ENCODE measurements at regions not wholly inside any gene's neighbourhood (a gene's known extent, or its start where the extent isn't known, plus 50 kb on each side); places are given as distances from the start of the nearest gene placed in this dataset.
"Not testable (repeated sequence)": the region's sequence is repeated elsewhere in the genome, so short reads cannot be mapped to it uniquely, and the experiment has no call there.

DNA sequence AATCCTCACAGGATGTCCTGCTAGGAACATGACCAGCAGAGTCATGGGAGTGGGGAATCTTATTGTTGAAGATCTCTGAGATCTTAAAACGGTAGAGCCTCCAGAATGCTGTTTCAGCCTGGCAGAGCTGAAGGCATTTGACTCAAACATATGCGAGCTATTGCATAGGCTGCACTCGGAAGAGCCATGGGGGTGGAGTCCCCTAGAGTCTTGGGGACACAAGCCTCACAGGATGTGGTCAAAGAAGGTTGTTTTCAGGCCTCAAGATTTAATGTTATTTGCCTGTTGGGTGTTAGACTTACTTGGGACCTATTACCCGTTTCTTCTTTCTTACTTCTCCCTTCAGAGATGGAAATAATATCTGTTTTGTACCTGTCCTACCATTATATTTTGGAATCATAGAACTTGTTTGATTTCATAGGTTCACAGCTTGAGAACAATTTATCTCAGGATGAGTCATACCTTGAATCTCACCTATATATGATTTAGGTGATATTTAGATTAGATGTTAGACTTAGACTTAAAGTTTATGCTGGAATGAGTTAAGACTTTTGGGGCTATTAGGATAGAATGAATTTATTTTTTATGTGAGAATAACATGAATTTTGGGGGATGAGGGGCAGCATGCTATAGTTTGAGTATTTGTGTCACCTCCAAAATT lies 172.2 kb upstream of the ATP2B1 start:
- DNase-seq: no peak

DNA sequence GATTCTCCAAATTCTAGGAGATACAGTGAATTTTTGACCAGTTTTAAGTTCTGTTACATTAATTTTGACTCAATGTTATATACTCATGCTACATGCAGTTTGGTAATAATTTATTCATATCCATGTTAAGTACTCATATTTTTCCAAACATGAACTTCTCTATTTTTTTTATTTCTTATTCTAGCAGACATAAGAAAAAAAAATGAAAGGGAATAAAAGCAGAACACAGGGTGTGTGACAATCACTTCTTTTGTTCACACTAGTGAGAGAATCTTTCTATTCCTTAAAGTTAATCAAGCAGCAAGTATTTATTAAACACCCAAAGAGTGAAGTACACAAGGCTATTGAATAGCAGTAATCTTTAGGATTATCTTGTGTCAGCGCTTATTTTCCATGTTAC lies 171.1 kb upstream of the ATP2B1 start:
- no peak for DNase-seq

DNA sequence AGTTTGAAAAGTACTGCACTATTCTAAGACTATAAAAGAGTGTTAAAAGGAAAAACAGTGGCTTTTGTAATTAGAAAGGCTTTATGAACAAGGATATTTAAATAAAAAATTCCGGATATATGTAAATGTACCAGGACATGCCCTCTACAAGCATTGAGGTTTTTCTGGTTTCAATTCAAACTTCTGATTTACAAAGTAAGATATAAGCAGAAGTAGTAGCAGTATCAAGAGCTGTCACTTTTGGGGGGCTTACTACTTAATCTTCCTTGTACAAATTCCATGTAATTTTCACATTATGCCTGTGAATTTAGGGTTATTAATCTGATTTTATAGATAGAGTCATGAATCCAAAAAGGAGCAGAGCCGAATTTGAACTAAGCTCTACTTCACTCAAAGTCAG lies 170.3 kb upstream of the ATP2B1 start:
- DNase-seq: no peak

DNA sequence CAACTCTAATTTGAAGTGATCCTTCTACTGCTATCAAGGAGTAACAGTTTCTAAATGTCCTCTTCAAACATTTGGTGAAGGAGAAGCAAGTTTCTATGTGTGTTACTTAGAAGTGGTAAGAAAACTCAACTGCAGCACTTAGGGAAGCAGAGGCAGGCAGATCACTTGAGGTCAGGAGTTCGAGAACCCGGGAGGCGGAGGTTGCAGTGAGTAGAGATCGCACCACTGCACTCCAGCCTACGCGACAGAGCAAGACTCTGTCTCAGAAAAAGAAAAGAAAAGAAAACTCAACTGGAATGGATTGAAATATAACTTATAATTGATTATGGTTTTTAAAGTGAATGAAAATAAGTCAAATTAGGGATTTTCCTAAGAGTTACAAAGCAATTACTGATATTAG lies 169.7 kb upstream of the ATP2B1 start:
- DNase-seq: no peak

DNA sequence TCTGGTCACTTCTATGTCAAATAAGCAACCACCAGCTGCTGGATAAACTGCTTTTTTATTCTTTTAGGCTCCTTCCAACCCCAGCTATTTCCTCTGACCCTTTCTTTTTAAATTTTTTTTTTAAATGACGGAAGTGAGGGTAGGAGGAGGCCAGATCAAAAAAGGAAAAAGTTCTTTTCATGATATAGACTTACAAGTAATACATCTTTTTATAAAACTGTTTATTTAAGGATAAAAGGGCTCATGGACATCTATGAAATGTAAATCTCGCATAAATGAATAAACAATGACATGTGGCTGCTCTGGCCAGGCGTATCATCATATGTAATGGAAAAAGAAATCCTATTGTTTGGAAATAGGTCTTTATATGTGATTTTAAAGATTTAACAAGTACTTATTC lies 169.0 kb upstream of the ATP2B1 start:
- no peak for DNase-seq

DNA sequence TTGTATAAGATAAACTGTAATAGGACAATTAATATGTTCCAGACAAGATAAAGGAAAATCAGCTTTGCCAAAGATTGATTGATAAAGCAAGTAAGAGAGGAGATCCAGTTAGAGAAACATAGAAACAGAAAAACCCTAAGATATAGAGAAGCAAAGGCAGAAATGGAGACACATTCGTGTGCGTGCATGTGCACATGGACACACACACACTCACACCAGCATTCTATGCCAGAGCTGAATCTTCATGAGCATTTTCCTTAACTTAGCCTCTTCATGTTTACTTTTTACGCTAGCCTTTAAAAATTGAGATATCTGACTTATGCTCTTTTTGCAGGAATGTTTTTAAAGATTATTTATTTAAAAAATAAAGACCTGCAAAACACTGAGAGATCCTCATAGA lies 168.5 kb upstream of the ATP2B1 start:
- no peak for DNase-seq

GRCh38 chr12:89875809-89876208 lies 167.2 kb upstream of the ATP2B1 start:
- no peak for DNase-seq

GRCh38 chr12:89875225-89875624 lies 166.6 kb upstream of the ATP2B1 start:
- no peak for DNase-seq

- DNase-seq: no peak
These were observed 165.5 kb upstream of the ATP2B1 start for GRCh38 chr12:89874146-89874545.

GRCh38 chr12:89873745-89874144 lies 165.1 kb upstream of the ATP2B1 start:
- no peak for DNase-seq

GRCh38 chr12:89872922-89873630 lies 164.4 kb upstream of the ATP2B1 start:
- DNase-seq: no peak

DNA sequence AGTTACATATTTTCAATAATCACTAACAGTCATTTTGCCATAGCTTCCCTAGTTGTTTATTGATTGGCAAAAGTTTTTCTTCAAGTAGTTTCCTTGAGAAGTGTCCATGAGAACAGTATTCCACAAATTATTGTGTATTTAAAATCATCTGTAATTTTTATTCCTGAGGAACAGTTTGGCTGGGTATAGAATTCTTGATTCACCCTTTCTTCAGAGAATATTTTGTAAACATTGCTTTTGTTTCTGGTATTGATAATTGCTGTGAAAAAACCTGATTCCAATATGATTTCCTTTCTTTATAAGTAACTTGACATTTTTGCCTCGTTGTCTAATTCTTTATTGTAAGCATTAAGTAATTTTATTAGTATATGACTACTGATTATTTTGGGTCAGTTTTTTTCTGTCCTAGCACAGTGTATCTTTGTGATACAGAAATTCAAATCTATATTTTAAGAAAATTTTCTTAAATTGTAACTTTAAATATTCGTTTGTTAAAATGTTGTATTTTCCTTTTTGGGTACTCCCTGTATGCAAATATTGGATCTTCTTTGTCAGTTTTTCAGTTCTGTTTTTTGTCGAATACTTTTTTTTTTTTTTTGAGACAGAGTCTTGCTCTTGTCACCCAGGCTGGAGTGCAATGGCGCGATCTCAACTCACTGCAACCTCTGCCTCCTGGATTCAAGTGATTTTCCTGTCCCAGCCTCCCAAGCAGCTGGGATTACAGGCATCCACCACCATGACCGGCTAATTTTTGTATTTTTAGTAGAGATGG lies 162.0 kb upstream of the ATP2B1 start:
- no peak for DNase-seq

- DNase-seq: not testable (repeated sequence)
These were observed 159.0 kb upstream of the ATP2B1 start for GRCh38 chr12:89867611-89868010.

DNA sequence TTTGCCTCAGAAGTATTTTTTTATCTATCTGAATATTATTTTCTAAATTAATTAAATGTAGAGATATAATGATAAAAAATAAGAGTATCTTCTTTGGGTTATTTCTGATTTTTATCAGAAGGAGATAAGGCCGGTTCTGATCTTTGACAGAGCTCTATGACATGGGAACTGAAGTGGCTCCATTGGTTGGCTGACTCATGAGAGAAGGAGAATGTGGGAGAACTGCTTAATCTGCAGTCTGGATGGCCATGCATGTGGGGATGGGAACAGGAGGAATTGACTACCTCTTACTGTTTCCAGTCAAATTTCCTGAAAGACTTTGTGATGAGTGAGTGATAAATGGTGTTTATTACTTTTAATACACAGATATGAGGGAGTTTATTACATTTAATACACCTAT lies 155.8 kb upstream of the ATP2B1 start:
- DNase-seq: no peak

DNA sequence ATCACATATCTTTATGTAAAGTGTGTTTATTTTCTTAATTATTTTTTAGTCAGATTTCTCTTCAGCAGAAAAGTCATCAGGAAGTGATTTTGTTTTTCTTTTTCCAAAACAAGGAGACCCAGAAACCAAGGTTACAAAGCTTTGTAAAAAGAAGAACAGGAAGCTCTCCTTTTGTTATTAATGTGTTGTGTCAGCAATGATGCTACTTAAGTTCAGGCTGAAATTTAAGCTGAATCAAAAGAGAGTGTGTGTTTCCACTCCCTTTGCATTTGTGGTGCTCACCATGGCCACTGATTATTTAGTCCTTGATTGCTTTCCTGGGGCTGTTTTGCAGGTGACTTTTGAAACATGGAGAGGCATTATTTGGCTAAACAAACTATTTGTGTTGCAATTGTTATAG lies 155.3 kb upstream of the ATP2B1 start:
- DNase-seq: no peak

- DNase-seq: no peak
These were observed 154.9 kb upstream of the ATP2B1 start for GRCh38 chr12:89863493-89863938.

DNA sequence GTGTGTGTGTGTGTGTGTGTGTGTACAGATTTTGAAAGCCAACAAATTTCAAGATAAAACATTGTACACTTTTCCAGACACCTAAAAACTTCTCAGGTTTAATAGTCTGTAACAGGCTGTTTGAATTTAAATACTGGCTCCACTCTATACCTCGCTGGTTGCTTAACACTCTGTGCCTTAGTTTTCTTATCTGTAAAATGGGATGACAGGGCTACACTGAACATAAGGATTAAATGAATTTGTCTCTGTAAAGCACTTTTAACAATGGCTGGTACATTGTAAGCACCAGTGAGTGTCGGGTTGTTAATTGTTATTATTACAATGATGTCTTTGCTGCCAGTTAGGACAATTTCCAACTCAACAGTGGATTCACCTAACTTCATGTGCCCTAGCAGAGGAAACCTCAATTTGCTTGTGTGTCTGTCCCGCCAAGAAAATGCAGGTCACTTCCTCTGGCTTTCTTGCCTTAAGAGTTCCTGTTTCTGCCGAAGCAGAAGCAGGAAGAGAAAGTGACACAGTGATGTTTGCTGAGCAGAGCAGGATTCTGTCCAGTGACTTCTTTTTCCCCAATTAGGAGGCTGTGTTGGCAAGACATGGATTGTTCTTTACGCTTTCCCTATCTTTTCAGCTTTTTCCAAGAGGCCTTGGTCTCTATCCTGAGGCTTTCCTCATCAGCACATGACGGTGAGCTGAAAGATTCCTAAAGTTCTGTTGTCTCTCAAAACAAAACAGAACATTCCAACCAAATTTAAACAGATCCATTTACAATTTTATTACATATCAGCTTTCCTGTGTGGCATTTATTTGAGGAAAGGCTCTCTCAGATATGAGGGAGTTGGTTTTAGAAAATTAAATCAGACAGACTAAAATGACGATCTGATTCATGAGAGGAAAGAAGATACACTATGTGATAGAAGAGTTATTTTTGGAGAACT lies 154.1 kb upstream of the ATP2B1 start:
- no peak for DNase-seq

- no peak for DNase-seq
These were observed 152.4 kb upstream of the ATP2B1 start for GRCh38 chr12:89861086-89861485.

- no peak for DNase-seq
These were observed 151.0 kb upstream of the ATP2B1 start for GRCh38 chr12:89859508-89860220.

DNA sequence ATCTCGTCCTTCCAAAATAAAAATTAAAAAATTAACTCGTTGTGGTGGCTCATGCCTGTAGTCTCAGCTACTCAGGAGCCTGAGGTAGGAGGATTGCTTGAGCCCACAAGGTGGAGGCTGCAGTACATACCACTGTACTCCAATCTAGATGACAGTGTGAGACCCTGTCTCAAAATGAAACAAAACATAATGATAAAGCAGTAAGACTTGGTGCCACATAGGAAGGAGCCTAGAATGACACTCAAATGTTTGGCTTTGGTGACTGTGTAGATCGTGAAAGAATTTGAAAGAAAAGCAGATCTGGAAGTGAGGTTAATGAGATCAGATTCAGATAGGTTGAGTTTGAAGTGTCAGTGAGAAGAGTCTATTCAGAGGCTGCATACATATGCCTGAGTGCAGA lies 150.1 kb upstream of the ATP2B1 start:
- no peak for DNase-seq

GRCh38 chr12:89857652-89858274 lies 149.1 kb upstream of the ATP2B1 start:
- DNase-seq: no peak
